ENCODE measurements at regions not wholly inside any gene's neighbourhood (a gene's known extent, or its start where the extent isn't known, plus 50 kb on each side); places are given as distances from the start of the nearest gene placed in this dataset.

DNA sequence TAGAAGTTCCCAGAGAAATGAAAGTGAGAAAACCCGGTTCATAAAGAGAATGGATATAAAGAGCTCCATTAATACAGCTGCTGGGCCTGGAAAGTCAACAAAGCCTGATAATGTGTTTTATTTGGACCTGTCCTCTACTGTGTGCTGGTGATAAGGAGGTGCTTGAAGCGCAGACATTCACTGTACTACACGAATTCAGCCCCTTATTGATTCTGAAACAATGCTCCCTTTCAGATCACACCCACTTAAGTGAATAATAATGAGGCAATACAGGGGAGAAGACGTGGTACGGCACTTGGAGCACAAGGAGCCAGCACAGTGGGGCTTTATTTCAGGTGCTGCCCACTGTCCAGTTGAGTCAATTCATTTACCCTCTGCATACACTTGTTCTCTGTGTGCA lies 260.8 kb downstream of the FGFR2 start:
- Mint-ChIP-seq H3K36me3 (ENCODE audit: low read depth, unreplicated experiment) (no peaks in the 10 kb centered on the region), H3K4me3 (ENCODE audit: unreplicated experiment) (no peak overlapping the region), H3K27me3 (ENCODE audit: low read depth, unreplicated experiment) (peaks cover 2% of the 10 kb centered on the region), H3K27ac (ENCODE audit: unreplicated experiment) (no peak overlapping the region), H3K9me3 (ENCODE audit: unreplicated experiment) (peaks cover 2% of the 10 kb centered on the region), H3K4me1 (ENCODE audit: low read depth, unreplicated experiment) (peaks cover 9% of the 10 kb centered on the region)
- FAIRE-seq: no peak
- no peaks in the 10 kb centered on the region for H3K4me1 ChIP-seq (ENCODE audit: insufficient read depth, low read length)
- no peaks in the 10 kb centered on the region for H3K79me2 ChIP-seq (ENCODE audit: insufficient read depth, low read length)
- no peak overlapping the region for H3K27ac ChIP-seq (ENCODE audit: low read depth, low read length)
- DNase-seq (ENCODE audit: low read depth): no peak
- no peak overlapping the region for H2AFZ ChIP-seq (ENCODE audit: low read depth, low read length)
- no peak overlapping the region for H3K9ac ChIP-seq (ENCODE audit: low read length)
- no peaks in the 10 kb centered on the region for H4K20me1 ChIP-seq (ENCODE audit: insufficient read depth, low read length)
- TF ChIP-seq, protein P1, sequence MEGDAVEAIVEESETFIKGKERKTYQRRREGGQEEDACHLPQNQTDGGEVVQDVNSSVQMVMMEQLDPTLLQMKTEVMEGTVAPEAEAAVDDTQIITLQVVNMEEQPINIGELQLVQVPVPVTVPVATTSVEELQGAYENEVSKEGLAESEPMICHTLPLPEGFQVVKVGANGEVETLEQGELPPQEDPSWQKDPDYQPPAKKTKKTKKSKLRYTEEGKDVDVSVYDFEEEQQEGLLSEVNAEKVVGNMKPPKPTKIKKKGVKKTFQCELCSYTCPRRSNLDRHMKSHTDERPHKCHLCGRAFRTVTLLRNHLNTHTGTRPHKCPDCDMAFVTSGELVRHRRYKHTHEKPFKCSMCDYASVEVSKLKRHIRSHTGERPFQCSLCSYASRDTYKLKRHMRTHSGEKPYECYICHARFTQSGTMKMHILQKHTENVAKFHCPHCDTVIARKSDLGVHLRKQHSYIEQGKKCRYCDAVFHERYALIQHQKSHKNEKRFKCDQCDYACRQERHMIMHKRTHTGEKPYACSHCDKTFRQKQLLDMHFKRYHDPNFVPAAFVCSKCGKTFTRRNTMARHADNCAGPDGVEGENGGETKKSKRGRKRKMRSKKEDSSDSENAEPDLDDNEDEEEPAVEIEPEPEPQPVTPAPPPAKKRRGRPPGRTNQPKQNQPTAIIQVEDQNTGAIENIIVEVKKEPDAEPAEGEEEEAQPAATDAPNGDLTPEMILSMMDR (IDR thresholded peaks at IDR 0.05; ENCODE audit: insufficient read depth, low read depth, low read length): no peak
- no peak for TF ChIP-seq EZH2 (IDR thresholded peaks at IDR 0.05; ENCODE audit: insufficient read depth, low read length)
- H3K9me3 ChIP-seq (ENCODE audit: insufficient read depth, low read depth, low read length): no peaks in the 10 kb centered on the region
- no peak overlapping the region for H3K4me3 ChIP-seq (ENCODE audit: insufficient read depth, low read depth, low read length)
- H3K4me2 ChIP-seq (ENCODE audit: low read length): no peak overlapping the region
- H3K36me3 ChIP-seq (ENCODE audit: insufficient read depth, low read length): no peaks in the 10 kb centered on the region
- no peaks in the 10 kb centered on the region for H3K27me3 ChIP-seq (ENCODE audit: insufficient read depth, low read length)

- Histone ChIP-seq H4K20me1 (ENCODE audit: insufficient read depth, low read length) (no peaks in the 10 kb centered on the region), H3K9me3 (ENCODE audit: insufficient read depth, low read depth, low read length) (no peaks in the 10 kb centered on the region), H2AFZ (ENCODE audit: low read depth, low read length) (no peak overlapping the region), H3K9ac (ENCODE audit: low read length) (no peak overlapping the region), H3K4me2 (ENCODE audit: low read length) (no peak overlapping the region), H3K4me1 (ENCODE audit: insufficient read depth, low read length) (no peaks in the 10 kb centered on the region), H3K4me3 (ENCODE audit: insufficient read depth, low read depth, low read length) (no peak overlapping the region), H3K79me2 (ENCODE audit: insufficient read depth, low read length) (no peaks in the 10 kb centered on the region), H3K27ac (ENCODE audit: low read depth, low read length) (no peak overlapping the region), H3K27me3 (ENCODE audit: insufficient read depth, low read length) (no peaks in the 10 kb centered on the region), H3K36me3 (ENCODE audit: insufficient read depth, low read length) (no peaks in the 10 kb centered on the region)
- no peak for TF ChIP-seq EZH2 (IDR thresholded peaks at IDR 0.05; ENCODE audit: insufficient read depth, low read length)
- TF ChIP-seq, protein P1 (IDR thresholded peaks at IDR 0.05; ENCODE audit: insufficient read depth, low read depth, low read length): no peak
- Mint-ChIP-seq H3K27ac (ENCODE audit: unreplicated experiment) (no peak overlapping the region), H3K4me1 (ENCODE audit: low read depth, unreplicated experiment) (peaks cover 9% of the 10 kb centered on the region), H3K4me3 (ENCODE audit: unreplicated experiment) (no peak overlapping the region), H3K9me3 (ENCODE audit: unreplicated experiment) (peaks cover 6% of the 10 kb centered on the region), H3K27me3 (ENCODE audit: low read depth, unreplicated experiment) (peaks cover 2% of the 10 kb centered on the region), H3K36me3 (ENCODE audit: low read depth, unreplicated experiment) (no peaks in the 10 kb centered on the region)
- no peak for FAIRE-seq
- DNase-seq (ENCODE audit: low read depth): no peak
These were observed 259.9 kb downstream of the FGFR2 start for GRCh38 chr10:121338206-121338980.

GRCh38 chr10:121339114-121339513 lies 259.1 kb downstream of the FGFR2 start:
- no peak overlapping the region for H3K27ac ChIP-seq (ENCODE audit: low read depth, low read length)
- no peaks in the 10 kb centered on the region for H3K36me3 ChIP-seq (ENCODE audit: insufficient read depth, low read length)
- H2AFZ ChIP-seq (ENCODE audit: low read depth, low read length): no peak overlapping the region
- no peaks in the 10 kb centered on the region for H3K36me3 Mint-ChIP-seq (ENCODE audit: low read depth, unreplicated experiment)
- no peak for TF ChIP-seq EZH2 (IDR thresholded peaks at IDR 0.05; ENCODE audit: insufficient read depth, low read length)
- TF ChIP-seq, protein P1 (IDR thresholded peaks at IDR 0.05; ENCODE audit: insufficient read depth, low read depth, low read length): no peak
- no peak overlapping the region for H3K4me2 ChIP-seq (ENCODE audit: low read length)
- H3K4me3 Mint-ChIP-seq (ENCODE audit: unreplicated experiment): no peak overlapping the region
- H3K27me3 Mint-ChIP-seq (ENCODE audit: low read depth, unreplicated experiment): peaks cover 2% of the 10 kb centered on the region
- no peak overlapping the region for H3K9ac ChIP-seq (ENCODE audit: low read length)
- H3K27me3 ChIP-seq (ENCODE audit: insufficient read depth, low read length): no peaks in the 10 kb centered on the region
- H3K4me1 Mint-ChIP-seq (ENCODE audit: low read depth, unreplicated experiment): peaks cover 9% of the 10 kb centered on the region
- FAIRE-seq (no peak), DNase-seq (ENCODE audit: low read depth) (no peak)
- no peaks in the 10 kb centered on the region for H3K4me1 ChIP-seq (ENCODE audit: insufficient read depth, low read length)
- H3K9me3 Mint-ChIP-seq (ENCODE audit: unreplicated experiment): peaks cover 6% of the 10 kb centered on the region
- H3K79me2 ChIP-seq (ENCODE audit: insufficient read depth, low read length): no peaks in the 10 kb centered on the region
- no peak overlapping the region for H3K27ac Mint-ChIP-seq (ENCODE audit: unreplicated experiment)
- no peaks in the 10 kb centered on the region for H3K9me3 ChIP-seq (ENCODE audit: insufficient read depth, low read depth, low read length)
- H3K4me3 ChIP-seq (ENCODE audit: insufficient read depth, low read depth, low read length): no peak overlapping the region
- no peaks in the 10 kb centered on the region for H4K20me1 ChIP-seq (ENCODE audit: insufficient read depth, low read length)

Data from astrocyte (in vitro differentiated cells and primary cell).